ENCODE measurements at regions not wholly inside any gene's neighbourhood (a gene's known extent, or its start where the extent isn't known, plus 50 kb on each side); places are given as distances from the start of the nearest gene placed in this dataset.

DNA sequence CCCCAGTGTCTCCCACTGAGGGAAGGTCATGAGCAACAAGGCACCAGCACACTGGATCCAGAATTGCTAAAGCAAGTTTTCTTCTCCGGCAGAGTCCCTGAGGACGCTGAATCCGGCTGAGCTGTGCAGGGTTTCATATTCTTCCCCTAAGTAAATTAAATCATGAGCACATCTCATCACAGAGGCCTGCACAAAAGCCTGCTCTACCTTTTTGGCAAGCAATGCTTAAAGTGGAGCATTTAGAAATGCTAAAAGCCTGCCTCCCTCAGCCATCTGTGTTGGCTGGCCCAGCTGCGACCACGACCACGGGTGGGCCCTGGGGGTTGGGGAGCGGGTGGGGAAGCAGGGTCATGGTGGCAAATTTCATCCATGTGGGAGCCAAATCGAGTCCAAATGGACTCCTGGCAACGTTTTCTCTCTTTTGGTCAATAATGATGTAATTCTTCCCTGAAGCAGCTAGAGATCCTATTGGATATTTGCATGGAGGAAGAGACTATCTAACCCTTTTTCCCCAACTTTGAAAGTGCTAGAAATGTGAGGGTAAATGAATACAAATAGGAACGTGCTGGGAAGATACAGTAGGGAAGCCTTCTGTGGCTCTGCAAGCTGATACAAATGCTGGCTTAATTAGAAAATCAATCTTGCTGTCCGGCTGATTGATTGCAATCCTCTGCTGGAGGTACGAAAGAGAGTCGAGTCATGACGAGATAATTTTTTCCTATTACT is 532.8 kb upstream of the TBL1XR1 start (continued):
- TF ChIP-seq NRF1 (IDR thresholded peaks at IDR 0.05; ENCODE audit: low read depth, low read length) (no peak), HDAC2 (IDR thresholded peaks at IDR 0.05; ENCODE audit: borderline replicate concordance in 1 of 2, low read depth in 2 of 2, low read length in 2 of 2) (no peak), JUN (IDR thresholded peaks at IDR 0.05; ENCODE audit: low read depth, low read length) (no peak)
